Esophagus muscularis mucosa (tissue), 4 donors: ENCODE measurements at regions not wholly inside any gene's neighbourhood (a gene's known extent, or its start where the extent isn't known, plus 50 kb on each side); places are given as distances from the start of the nearest gene placed in this dataset.

Experiments
- DNase-seq: peaks from one replicate; pipeline ENCODE4 v3.0.0-alpha.2; 2017; ENCODE audit errors: extremely low spot score
- H3K27ac ChIP-seq, 4 donors: fragments of 200-600 bp; sonication (generic); replicated peaks in 1 of 4; 1 replicate in 3 of 4; 2 replicates in 1 of 4; pipeline ENCODE4 v1.5.1; 2016 to 2019; ENCODE audit warnings: mild to moderate bottlenecking in 1 of 4
- H3K27me3 ChIP-seq, 4 donors: fragments of 200-600 bp; sonication (generic); one replicate each; pipeline versions ENCODE4 v1.5.1 to v1.6.0; 2016 to 2019
- H3K36me3 ChIP-seq, 4 donors: fragments of 200-600 bp; sonication (generic); one replicate each; pipeline ENCODE4 v1.5.1; 2016 to 2019
- H3K4me1 ChIP-seq, 4 donors: fragments of 200-600 bp; sonication (generic); one replicate each; pipeline ENCODE4 v1.5.1; 2016 to 2019
- H3K4me3 ChIP-seq, 4 donors: fragments of 200-600 bp; sonication (generic); 1 replicate in 2 of 4; 2 replicates in 2 of 4; pipeline ENCODE4 v1.5.1; 2016 to 2019; ENCODE audit warnings: mild to moderate bottlenecking in 4 of 4, moderate library complexity in 1 of 4
- H3K9me3 ChIP-seq, 4 donors: fragments of 200-600 bp; sonication (generic); 1 replicate in 3 of 4; 2 replicates in 1 of 4; pipeline ENCODE4 v1.5.1; 2016 to 2019
- CTCF ChIP-seq, 3 experiments: fragments of 200-600 bp in 2 of 3; fragments of 450-650 bp in 1 of 3; sonication (generic) in 2 of 3; IDR thresholded peaks; one replicate each; pipeline ENCODE4 v1.5.1; 2017 to 2019; ENCODE audit warnings: antibody characterized with exemption in 3 of 3, mild to moderate bottlenecking in 2 of 3, moderate library complexity in 1 of 3
- EP300 ChIP-seq: sonication (generic); formaldehyde crosslinking; IDR thresholded peaks from one replicate; pipeline ENCODE4 v1.6.1; 2017; ENCODE audit warnings: antibody characterized with exemption
- POLR2A ChIP-seq: fragments of 450-650 bp; IDR thresholded peaks from one replicate; pipeline ENCODE4 v1.6.1; 2017; ENCODE audit warnings: antibody characterized with exemption, moderate library complexity, mild to moderate bottlenecking, low read depth
- POLR2AphosphoS5 ChIP-seq, 2 donors: sonication (generic); formaldehyde crosslinking; IDR thresholded peaks; one replicate each; pipeline ENCODE4 v1.6.1; 2017; ENCODE audit warnings: antibody characterized with exemption in 2 of 2
- WGBS: methylation state at CpG from one replicate; pipeline ENCODE4 v1.1.5; 2018; 5-methylcytosine and 5-hydroxymethylcytosine counted together
- intact Hi-C: fragments of 100-400 bp; cut with DNase I; formaldehyde crosslinking; loops from one replicate; pipeline ENCODE4 v1.15.1; 2023

DNA sequence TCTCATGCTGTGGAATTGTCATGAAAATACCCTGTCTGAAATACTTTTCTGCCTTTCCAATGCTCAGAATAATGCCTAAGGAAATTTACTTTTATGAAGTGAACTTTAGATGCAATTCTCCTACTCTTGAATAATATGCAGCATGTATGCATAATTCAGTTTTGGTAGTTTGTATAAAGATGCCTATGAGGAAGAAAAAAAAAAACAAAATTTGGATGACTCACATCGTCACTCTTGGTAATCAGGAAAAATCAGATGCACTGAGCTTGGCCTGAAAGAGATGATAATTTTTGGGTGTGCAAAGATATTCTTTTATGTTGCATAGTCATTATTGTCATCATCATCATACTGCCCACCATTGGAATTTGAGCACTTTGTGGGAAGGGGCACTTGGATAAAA lies 382.1 kb downstream of the ANKRD7 start:
- whole genome bisulfite sequencing, result 81% methylated on average over 1 of the region's 1 CpG
- intact Hi-C loops, result no loop called here
- H3K27ac ChIP-seq, result no peak overlapping the region

GRCh38 chr7:118609207-118609606 lies 384.7 kb downstream of the ANKRD7 start:
- no peaks in the 10 kb centered on the region for H3K9me3 ChIP-seq
- TF ChIP-seq EP300 (no peak), CTCF (IDR thresholded peaks at IDR 0.05) (no peak), POLR2A (no peak), POLR2AphosphoS5 (IDR thresholded peaks at IDR 0.05) (no peak)
- intact Hi-C loops, result no loop called here
- WGBS, result 83% methylated on average over 1 of the region's 3 CpGs
- H3K4me3 ChIP-seq, result no peak overlapping the region
- no peaks in the 10 kb centered on the region for H3K4me1 ChIP-seq
- H3K36me3 ChIP-seq, result no peaks in the 10 kb centered on the region
- no peaks in the 10 kb centered on the region for H3K27me3 ChIP-seq
- H3K27ac ChIP-seq, result no peak overlapping the region
- no peak for DNase-seq

More for the DNA sequence above, 382.1 kb downstream of the ANKRD7 start:
- Histone ChIP-seq H3K36me3 (no peaks in the 10 kb centered on the region), H3K9me3 (no peaks in the 10 kb centered on the region), H3K27me3 (no peaks in the 10 kb centered on the region), H3K4me1 (no peaks in the 10 kb centered on the region), H3K4me3 (no peak overlapping the region)
- no peak for DNase-seq
- no peak for TF ChIP-seq POLR2A
- TF ChIP-seq POLR2AphosphoS5 (IDR thresholded peaks at IDR 0.05), result no peak

DNA sequence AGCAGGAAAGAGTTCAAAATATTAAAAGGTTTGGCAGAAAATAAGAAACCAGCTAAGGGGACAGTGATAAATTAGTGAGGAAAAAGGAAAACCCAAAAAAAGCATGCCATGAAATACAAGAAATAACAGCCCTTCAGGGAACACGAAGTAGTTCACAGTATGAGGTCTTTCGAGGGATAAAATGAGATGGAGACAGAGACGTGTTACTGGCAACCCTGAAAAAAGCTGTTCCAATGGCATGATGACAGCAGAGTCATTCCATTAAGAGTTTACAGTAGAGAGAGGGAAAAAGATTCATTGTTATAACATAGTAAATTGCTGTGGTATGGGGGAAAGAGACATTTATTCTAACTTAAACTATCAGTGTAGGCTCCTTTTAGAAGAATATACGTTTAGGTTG lies 391.2 kb downstream of the ANKRD7 start:
- H3K4me1 ChIP-seq, result no peaks in the 10 kb centered on the region
- H3K27ac ChIP-seq, result no peak overlapping the region
- WGBS, result 59% methylated on average over 4 of the region's 4 CpGs
- no peaks in the 10 kb centered on the region for H3K27me3 ChIP-seq
- no peaks in the 10 kb centered on the region for H3K9me3 ChIP-seq
- TF ChIP-seq CTCF (IDR thresholded peaks at IDR 0.05), result no peak
- no peak for TF ChIP-seq POLR2A
- no peak for TF ChIP-seq EP300
- TF ChIP-seq POLR2AphosphoS5 (IDR thresholded peaks at IDR 0.05), result no peak
- no peak overlapping the region for H3K4me3 ChIP-seq
- no peak for DNase-seq
- H3K36me3 ChIP-seq, result no peaks in the 10 kb centered on the region
- intact Hi-C loops, result no loop called here

DNA sequence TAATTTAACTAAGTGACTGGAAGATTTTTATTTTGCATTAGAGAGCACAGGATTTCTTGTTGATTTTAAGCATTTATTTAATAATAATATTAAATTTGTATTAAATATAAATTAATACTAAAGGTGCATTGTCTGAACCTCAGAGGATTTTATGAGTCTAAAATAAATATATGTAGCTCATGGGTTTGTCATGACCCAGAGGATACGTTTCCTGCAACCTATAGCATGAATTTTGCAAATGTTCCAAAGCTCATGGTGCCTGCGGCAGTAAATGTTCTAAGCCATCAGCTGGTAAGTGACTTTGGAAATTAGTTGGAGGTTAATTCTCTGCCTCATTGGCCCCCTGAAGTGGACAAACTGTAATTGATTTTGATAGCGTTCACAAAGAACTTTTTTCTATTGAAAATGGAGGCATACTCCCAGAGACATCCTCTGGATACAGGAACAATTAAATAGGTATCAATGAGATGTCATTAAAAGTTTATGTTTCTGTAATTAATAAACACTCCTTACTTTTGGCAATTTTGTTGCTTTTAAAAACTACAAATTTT lies 397.4 kb downstream of the ANKRD7 start:
- H3K4me1 ChIP-seq, result no peaks in the 10 kb centered on the region
- DNase-seq, result no peak
- H3K9me3 ChIP-seq, result no peaks in the 10 kb centered on the region
- no peaks in the 10 kb centered on the region for H3K36me3 ChIP-seq
- TF ChIP-seq EP300, result no peak
- TF ChIP-seq POLR2A, result no peak
- TF ChIP-seq CTCF (IDR thresholded peaks at IDR 0.05), result no peak
- no peak for TF ChIP-seq POLR2AphosphoS5 (IDR thresholded peaks at IDR 0.05)
- intact Hi-C loops, result no loop called here
- no peak overlapping the region for H3K4me3 ChIP-seq
- WGBS, result 84% methylated on average over 3 of the region's 3 CpGs
- no peak overlapping the region for H3K27ac ChIP-seq
- no peaks in the 10 kb centered on the region for H3K27me3 ChIP-seq

GRCh38 chr7:118626739-118627138 lies 402.2 kb downstream of the ANKRD7 start:
- WGBS, result 80% methylated on average over 4 of the region's 4 CpGs
- DNase-seq, result no peak
- TF ChIP-seq POLR2AphosphoS5 (IDR thresholded peaks at IDR 0.05) (no peak), CTCF (IDR thresholded peaks at IDR 0.05) (no peak)
- H3K4me1 ChIP-seq, result no peaks in the 10 kb centered on the region
- H3K9me3 ChIP-seq, result no peaks in the 10 kb centered on the region
- H3K27me3 ChIP-seq, result no peaks in the 10 kb centered on the region
- intact Hi-C loops, result no loop called here
- no peak overlapping the region for H3K27ac ChIP-seq
- H3K36me3 ChIP-seq, result no peaks in the 10 kb centered on the region
- no peak overlapping the region for H3K4me3 ChIP-seq
